Cardiac fibroblast (primary cell): ENCODE measurements at regions not wholly inside any gene's neighbourhood (a gene's known extent, or its start where the extent isn't known, plus 50 kb on each side); places are given as distances from the start of the nearest gene placed in this dataset.

Experiments
- DNase-seq, 2 donors: peaks; one replicate each; pipeline versions ENCODE4 v3.0.0 to v3.0.0-alpha.2; 2010; ENCODE audit warnings: low read depth in 2 of 2
- H3K4me3 ChIP-seq, 2 donors: replicated peaks in 1 of 2; 1 replicate in 1 of 2; 2 replicates in 1 of 2; pipeline ENCODE4 v1.5.1; 2011; ENCODE audit warnings: low read depth in 2 of 2, low read length in 2 of 2, mild to moderate bottlenecking in 2 of 2, moderate library complexity in 1 of 2
- CTCF ChIP-seq: IDR thresholded peaks from one replicate; pipeline ENCODE4 v1.5.1; 2011; ENCODE audit warnings: low read depth, mild to moderate bottlenecking, low read length, inconsistent platforms

GRCh38 chr3:167188592-167188991 lies 191.5 kb downstream of the ZBBX start:
- no peak overlapping the region for H3K4me3 ChIP-seq
- no peak for DNase-seq
- no peak for TF ChIP-seq CTCF

- no peak overlapping the region for H3K4me3 ChIP-seq
- no peak for DNase-seq
- no peak for TF ChIP-seq CTCF
Observed at GRCh38 chr3:167187221-167187620, 192.9 kb downstream of the ZBBX start.

- no peak for DNase-seq
- H3K4me3 ChIP-seq: no peak overlapping the region
- TF ChIP-seq CTCF: no peak
Observed at GRCh38 chr3:167184511-167184910, 195.6 kb downstream of the ZBBX start.

- no peak for TF ChIP-seq CTCF
- H3K4me3 ChIP-seq: no peak overlapping the region
- no peak for DNase-seq
Observed at GRCh38 chr3:167172377-167172776, 207.7 kb downstream of the ZBBX start.

- no peak for TF ChIP-seq CTCF
- H3K4me3 ChIP-seq: no peak overlapping the region
- DNase-seq: no peak
Observed at GRCh38 chr3:167167491-167167890, 212.6 kb downstream of the ZBBX start.

- DNase-seq: no peak
- no peak overlapping the region for H3K4me3 ChIP-seq
- TF ChIP-seq CTCF: no peak
Observed at GRCh38 chr3:167166594-167167253, 213.4 kb downstream of the ZBBX start.

- TF ChIP-seq CTCF: no peak
Observed at GRCh38 chr3:167166012-167166411, 214.1 kb downstream of the ZBBX start.

More at GRCh38 chr3:167166012-167166411, 214.1 kb downstream of the ZBBX start:
- DNase-seq: no peak
- H3K4me3 ChIP-seq: no peak overlapping the region
